GM18517 (cell line): ENCODE measurements at regions not wholly inside any gene's neighbourhood (a gene's known extent, or its start where the extent isn't known, plus 50 kb on each side); places are given as distances from the start of the nearest gene placed in this dataset.

ENCODE experiments used
- ATAC-seq: cut with Tn5 transposase; IDR thresholded peaks from one replicate; pipeline ENCODE4 v1.9.1; 2021; ENCODE audit warnings: mild to moderate bottlenecking, moderate library complexity; ENCODE audit not compliant: unreplicated experiment

- ATAC-seq, result no peak
Observed at GRCh38 chr6:164337024-164337924, 922.8 kb downstream of the QKI start.

GRCh38 chr6:164336455-164336854 is 921.9 kb downstream of the QKI start:
- ATAC-seq, result no peak

- no peak for ATAC-seq
Observed at GRCh38 chr6:164331026-164331425, 916.5 kb downstream of the QKI start.

GRCh38 chr6:164325168-164325567 is 910.6 kb downstream of the QKI start:
- ATAC-seq, result no peak

GRCh38 chr6:164322533-164322932 is 908.0 kb downstream of the QKI start:
- ATAC-seq, result no peak

GRCh38 chr6:164321297-164321696 is 906.8 kb downstream of the QKI start:
- no peak for ATAC-seq

- ATAC-seq, result no peak
Observed at GRCh38 chr6:164315376-164315775, 900.9 kb downstream of the QKI start.

GRCh38 chr6:164308339-164308738 is 893.8 kb downstream of the QKI start:
- ATAC-seq, result no peak

GRCh38 chr6:164303102-164303964 is 888.8 kb downstream of the QKI start:
- ATAC-seq, result no peak

- no peak for ATAC-seq
Observed at GRCh38 chr6:164296411-164296810, 881.9 kb downstream of the QKI start.

- no peak for ATAC-seq
Observed at GRCh38 chr6:164294047-164294784, 879.7 kb downstream of the QKI start.

GRCh38 chr6:164291224-164291623 is 876.7 kb downstream of the QKI start:
- ATAC-seq, result no peak

GRCh38 chr6:164290101-164290500 is 875.6 kb downstream of the QKI start:
- ATAC-seq, result no peak

- ATAC-seq, result no peak
Observed at GRCh38 chr6:164286011-164286410, 871.5 kb downstream of the QKI start.

- no peak for ATAC-seq
Observed at GRCh38 chr6:164283574-164283973, 869.1 kb downstream of the QKI start.

GRCh38 chr6:164276211-164276610 is 861.7 kb downstream of the QKI start:
- ATAC-seq, result no peak

GRCh38 chr6:164275773-164276172 is 861.3 kb downstream of the QKI start:
- no peak for ATAC-seq

GRCh38 chr6:164274493-164274892 is 860.0 kb downstream of the QKI start:
- no peak for ATAC-seq

- ATAC-seq, result no peak
Observed at GRCh38 chr6:164273491-164273890, 859.0 kb downstream of the QKI start.

GRCh38 chr6:164266851-164267250 is 852.3 kb downstream of the QKI start:
- no peak for ATAC-seq

GRCh38 chr6:164262348-164262747 is 847.8 kb downstream of the QKI start:
- no peak for ATAC-seq
